Tibial artery (tissue), 4 donors: ENCODE measurements at regions not wholly inside any gene's neighbourhood (a gene's known extent, or its start where the extent isn't known, plus 50 kb on each side); places are given as distances from the start of the nearest gene placed in this dataset.

Source experiments
- DNase-seq, 2 donors: peaks; one replicate each; pipeline ENCODE4 v3.0.0-alpha.2; 2019
- H3K27ac ChIP-seq, 2 donors: fragments of 200-600 bp; sonication (generic) in 1 of 2; 1 replicate in 1 of 2; 2 replicates in 1 of 2; pipeline ENCODE4 v1.5.1; 2018 to 2019; ENCODE audit warnings: mild to moderate bottlenecking in 1 of 2
- H3K27me3 ChIP-seq, 2 donors: fragments of 200-600 bp; sonication (generic) in 1 of 2; one replicate each; pipeline versions ENCODE4 v1.5.1 to v1.6.0; 2016 to 2019
- H3K36me3 ChIP-seq, 3 donors: fragments of 200-600 bp; sonication (generic) in 2 of 3; one replicate each; pipeline ENCODE4 v1.5.1; 2016 to 2019; ENCODE audit warnings: mild to moderate bottlenecking in 2 of 3
- H3K4me1 ChIP-seq, 4 donors: fragments of 200-600 bp; sonication (generic) in 2 of 4; 1 replicate in 3 of 4; 2 replicates in 1 of 4; pipeline ENCODE4 v1.5.1; 2016 to 2019
- H3K4me3 ChIP-seq, 2 donors: fragments of 200-600 bp; sonication (generic) in 1 of 2; 1 replicate in 1 of 2; 2 replicates in 1 of 2; pipeline ENCODE4 v1.5.1; 2018 to 2019; ENCODE audit warnings: mild to moderate bottlenecking in 2 of 2
- H3K9me3 ChIP-seq, 3 donors: fragments of 200-600 bp; sonication (generic) in 1 of 3; one replicate each; pipeline ENCODE4 v1.5.1; 2016 to 2019
- CTCF ChIP-seq, 2 experiments: fragments of 200-600 bp in 1 of 2; fragments of 450-650 bp in 1 of 2; IDR thresholded peaks; one replicate each; pipeline ENCODE4 v1.5.1; 2017 to 2019; ENCODE audit warnings: antibody characterized with exemption in 2 of 2, mild to moderate bottlenecking in 1 of 2, moderate library complexity in 1 of 2
- intact Hi-C: fragments of 100-400 bp; cut with DNase I; formaldehyde crosslinking; loops from one replicate; pipeline ENCODE4 v1.15.0; 2023; ENCODE audit warnings: low total_unique reads

- Histone ChIP-seq H3K27me3 (no peaks in the 10 kb centered on the region), H3K27ac (peak overlapping the region; percentile 6 to 59), H3K36me3 (no peaks in the 10 kb centered on the region), H3K9me3 (no peaks in the 10 kb centered on the region), H3K4me1 (peaks cover 0 to 14% (median 0%) of the 10 kb centered on the region in 4 donors), H3K4me3 (peak overlapping the region in 1 of 2 donors; percentile 3)
- TF ChIP-seq CTCF (IDR thresholded peaks at IDR 0.05): no peak
- DNase-seq: peak; percentile 84 to 89
- intact Hi-C loops: no loop called here
These were observed 349.8 kb downstream of the RBM43 start for GRCh38 chr2:150911766-150912280.

- intact Hi-C loops: no loop called here
- TF ChIP-seq CTCF (IDR thresholded peaks at IDR 0.05): no peak
- Histone ChIP-seq H3K9me3 (no peaks in the 10 kb centered on the region), H3K36me3 (no peaks in the 10 kb centered on the region), H3K4me3 (no peak overlapping the region), H3K4me1 (peaks cover 0 to 14% (median 0%) of the 10 kb centered on the region in 4 donors), H3K27ac (no peak overlapping the region), H3K27me3 (no peaks in the 10 kb centered on the region)
- no peak for DNase-seq
These were observed 352.1 kb downstream of the RBM43 start for GRCh38 chr2:150909613-150910012.

GRCh38 chr2:150909090-150909489 is 352.6 kb downstream of the RBM43 start:
- no peak for DNase-seq
- intact Hi-C loops: no loop called here
- Histone ChIP-seq H3K36me3 (no peaks in the 10 kb centered on the region), H3K4me3 (no peak overlapping the region), H3K27ac (no peak overlapping the region), H3K4me1 (peaks cover 0 to 14% (median 0%) of the 10 kb centered on the region in 4 donors), H3K9me3 (no peaks in the 10 kb centered on the region), H3K27me3 (no peaks in the 10 kb centered on the region)
- no peak for TF ChIP-seq CTCF (IDR thresholded peaks at IDR 0.05)

GRCh38 chr2:150907466-150907865 is 354.2 kb downstream of the RBM43 start:
- no peak for TF ChIP-seq CTCF (IDR thresholded peaks at IDR 0.05)
- intact Hi-C loops: no loop called here
- peaks cover 0 to 14% (median 0%) of the 10 kb centered on the region in 4 donors for H3K4me1 ChIP-seq
- H3K4me3 ChIP-seq: no peak overlapping the region
- DNase-seq: no peak
- no peaks in the 10 kb centered on the region for H3K36me3 ChIP-seq
- H3K27me3 ChIP-seq: no peaks in the 10 kb centered on the region
- no peaks in the 10 kb centered on the region for H3K9me3 ChIP-seq
- no peak overlapping the region for H3K27ac ChIP-seq

- Histone ChIP-seq H3K4me3 (no peak overlapping the region), H3K36me3 (no peaks in the 10 kb centered on the region), H3K27ac (no peak overlapping the region), H3K27me3 (no peaks in the 10 kb centered on the region), H3K9me3 (peaks cover 0 to 11% (median 0%) of the 10 kb centered on the region in 3 donors), H3K4me1 (no peaks in the 10 kb centered on the region)
- DNase-seq: no peak
- intact Hi-C loops: no loop called here
- no peak for TF ChIP-seq CTCF (IDR thresholded peaks at IDR 0.05)
These were observed 358.2 kb downstream of the RBM43 start for GRCh38 chr2:150903461-150903860.

- peaks cover 0 to 11% (median 0%) of the 10 kb centered on the region in 3 donors for H3K9me3 ChIP-seq
- H3K4me3 ChIP-seq: no peak overlapping the region
- intact Hi-C loops: no loop called here
- no peak for TF ChIP-seq CTCF (IDR thresholded peaks at IDR 0.05)
- H3K27me3 ChIP-seq: no peaks in the 10 kb centered on the region
- no peaks in the 10 kb centered on the region for H3K4me1 ChIP-seq
- no peak for DNase-seq
- H3K27ac ChIP-seq: no peak overlapping the region
- H3K36me3 ChIP-seq: no peaks in the 10 kb centered on the region
These were observed 358.6 kb downstream of the RBM43 start for GRCh38 chr2:150903055-150903454.
